H1 (cell line): ENCODE measurements at regions not wholly inside any gene's neighbourhood (a gene's known extent, or its start where the extent isn't known, plus 50 kb on each side); places are given as distances from the start of the nearest gene placed in this dataset.

Experiments used
- CTCF ChIA-PET: fragments of 300-600 bp; sonication (Branson Sonifier 250); formaldehyde crosslinking; loops from one replicate; lab custom pipeline; 2021; ENCODE audit not compliant: partially characterized antibody; lab: Charles Lee
- POLR2A ChIA-PET: fragments of 300-600 bp; sonication (Branson Sonifier 250); formaldehyde crosslinking; loops from one replicate; lab custom pipeline; 2021; ENCODE audit warnings: inconsistent platforms; ENCODE audit not compliant: partially characterized antibody; lab: Charles Lee
- DNase-seq, 2 experiments: peaks; one replicate each; pipeline versions ENCODE4 v3.0.0 to v3.0.0-alpha.2; 2010 to 2022; ENCODE audit warnings: low spot score in 2 of 2, low read depth in 1 of 2, mixed read lengths in 1 of 2
- FAIRE-seq: peaks from 2 replicates; lab custom pipeline; 2011; peaks lifted over from hg19 to GRCh38; lab: Jason Lieb, UNC
- H2AFZ ChIP-seq: 2 replicates; pipeline ENCODE4 v1.8.1; 2012; ENCODE audit warnings: low read length, inconsistent platforms
- H2AK5ac ChIP-seq: 2 replicates; pipeline ENCODE4 v1.6.1; 2013; ENCODE audit warnings: low read depth, low read length
- H2BK120ac ChIP-seq: replicated peaks from 2 replicates; pipeline ENCODE3; 2013; ENCODE audit warnings: low read depth, low read length, inconsistent platforms
- H2BK12ac ChIP-seq: 2 replicates; pipeline ENCODE4 v1.6.1; 2013; ENCODE audit warnings: low read depth, low read length
- H2BK15ac ChIP-seq: 2 replicates; pipeline ENCODE4 v1.6.1; 2013; ENCODE audit warnings: low read length
- H2BK20ac ChIP-seq: 2 replicates; pipeline ENCODE4 v1.6.1; 2013; ENCODE audit warnings: low read length
- H2BK5ac ChIP-seq: 2 replicates; pipeline ENCODE4 v1.6.1; 2013; ENCODE audit warnings: low read depth, low read length
- H3K14ac ChIP-seq: 2 replicates; pipeline ENCODE4 v1.6.1; 2013; ENCODE audit warnings: inconsistent platforms; ENCODE audit not compliant: insufficient read length
- H3K18ac ChIP-seq: 2 replicates; pipeline ENCODE4 v1.6.1; 2013; ENCODE audit warnings: low read length; ENCODE audit errors: extremely low read depth
- H3K23ac ChIP-seq: 2 replicates; pipeline ENCODE4 v1.6.1; 2013; ENCODE audit warnings: inconsistent platforms; ENCODE audit not compliant: insufficient read length
- H3K23me2 ChIP-seq: 2 replicates; pipeline ENCODE4 v1.6.1; 2013; ENCODE audit warnings: low read depth, low read length
- H3K27ac ChIP-seq: 2 replicates; pipeline ENCODE4 v1.6.1; 2011; ENCODE audit warnings: low read depth, low read length, inconsistent platforms
- H3K27me3 ChIP-seq, 4 experiments: replicated peaks in 1 of 4; 1 replicate in 1 of 4; 2 replicates in 3 of 4; pipeline versions ENCODE4 v1.6.1 to v1.8.1; 2011 to 2013; ENCODE audit warnings: low read length in 3 of 4, mild to moderate bottlenecking in 3 of 4, inconsistent platforms in 2 of 4, mixed read lengths in 2 of 4, moderate library complexity in 1 of 4; ENCODE audit not compliant: control insufficient read depth in 3 of 4, insufficient read depth in 3 of 4; ENCODE audit errors: extremely low read depth in 1 of 4
- H3K36me3 ChIP-seq, 4 experiments: 2 replicates each; pipeline versions ENCODE4 v1.6.1 to v1.8.1; 2011 to 2013; ENCODE audit warnings: mild to moderate bottlenecking in 4 of 4, low read length in 3 of 4, moderate library complexity in 2 of 4, control low read depth in 1 of 4, inconsistent platforms in 1 of 4; ENCODE audit not compliant: insufficient read depth in 4 of 4, control insufficient read depth in 2 of 4
- H3K4ac ChIP-seq: replicated peaks from 2 replicates; pipeline ENCODE3; 2013; ENCODE audit warnings: low read length, low read depth, mixed read lengths, inconsistent platforms; ENCODE audit not compliant: insufficient read length
- H3K4me1 ChIP-seq, 4 experiments: replicated peaks in 1 of 4; 1 replicate in 1 of 4; 2 replicates in 3 of 4; pipeline versions ENCODE4 v1.6.1 to v1.8.1; 2011 to 2013; ENCODE audit warnings: low read length in 3 of 4, inconsistent platforms in 2 of 4, mixed read lengths in 1 of 4; ENCODE audit not compliant: insufficient read depth in 4 of 4, control insufficient read depth in 3 of 4
- H3K4me2 ChIP-seq, 2 experiments: 2 replicates each; pipeline versions ENCODE4 v1.6.1 to v1.8.1; 2011 to 2013; ENCODE audit warnings: low read depth in 2 of 2, low read length in 2 of 2, control low read depth in 1 of 2, inconsistent platforms in 1 of 2, mild to moderate bottlenecking in 1 of 2; ENCODE audit not compliant: insufficient read depth in 1 of 2
- H3K4me3 ChIP-seq, 4 experiments: fragments of 200-600, 300-600 bp in 1 of 4; sonication (generic), shearing (Covaris generic), sonication (Bioruptor Twin) in 1 of 4; 2 replicates each; pipeline versions ENCODE4 v1.5.1 to v1.8.1; 2011 to 2016; ENCODE audit warnings: low read length in 4 of 4, low read depth in 3 of 4, control low read depth in 2 of 4, inconsistent platforms in 2 of 4, mild to moderate bottlenecking in 2 of 4, mixed read lengths in 1 of 4, moderate library complexity in 1 of 4; ENCODE audit not compliant: insufficient read depth in 2 of 4; ENCODE audit errors: extremely low read depth in 1 of 4
- H3K56ac ChIP-seq: replicated peaks from 2 replicates; pipeline ENCODE3; 2013; ENCODE audit warnings: low read depth, mild to moderate bottlenecking, mixed read lengths, low read length, inconsistent platforms; ENCODE audit not compliant: insufficient read length
- H3K79me1 ChIP-seq: 2 replicates; pipeline ENCODE4 v1.6.1; 2013; ENCODE audit warnings: low read depth, low read length, control low read depth
- H3K79me2 ChIP-seq, 2 experiments: 2 replicates each; pipeline versions ENCODE4 v1.6.1 to v1.8.1; 2012 to 2013; ENCODE audit warnings: low read length in 2 of 2, mild to moderate bottlenecking in 2 of 2, inconsistent platforms in 1 of 2; ENCODE audit not compliant: insufficient read depth in 2 of 2, control insufficient read depth in 1 of 2
- H3K9ac ChIP-seq, 4 experiments: replicated peaks in 1 of 4; 1 replicate in 1 of 4; 2 replicates in 3 of 4; pipeline versions ENCODE4 v1.6.1 to v1.8.1; 2011 to 2013; ENCODE audit warnings: low read depth in 3 of 4, low read length in 3 of 4, control low read depth in 2 of 4, mild to moderate bottlenecking in 2 of 4, moderate library complexity in 2 of 4, inconsistent platforms in 1 of 4; ENCODE audit errors: extremely low read depth in 1 of 4
- H3K9me3 ChIP-seq, 2 experiments: 2 replicates each; pipeline versions ENCODE4 v1.6.1 to v1.8.1; 2012 to 2013; ENCODE audit warnings: mild to moderate bottlenecking in 2 of 2, moderate library complexity in 2 of 2, control low read depth in 1 of 2, inconsistent platforms in 1 of 2, low read depth in 1 of 2, low read length in 1 of 2, mixed read lengths in 1 of 2; ENCODE audit not compliant: insufficient read depth in 2 of 2
- H4K20me1 ChIP-seq, 2 experiments: replicated peaks in 1 of 2; 2 replicates each; pipeline versions ENCODE3 to v1.8.1; 2011 to 2013; ENCODE audit warnings: inconsistent platforms in 2 of 2, low read length in 2 of 2, mild to moderate bottlenecking in 1 of 2; ENCODE audit not compliant: insufficient read depth in 2 of 2, control insufficient read depth in 1 of 2
- H4K5ac ChIP-seq: 2 replicates; pipeline ENCODE4 v1.6.1; 2013; ENCODE audit warnings: low read length, low read depth, mixed read lengths, inconsistent platforms; ENCODE audit not compliant: insufficient read length
- H4K8ac ChIP-seq: 2 replicates; pipeline ENCODE4 v1.8.0; 2013; ENCODE audit warnings: mild to moderate bottlenecking, moderate library complexity, low read length, inconsistent platforms; ENCODE audit not compliant: insufficient read depth; ENCODE audit errors: extremely low read depth
- H4K91ac ChIP-seq: replicated peaks from 2 replicates; pipeline ENCODE3; 2013; ENCODE audit warnings: low read length, mixed read lengths, inconsistent platforms; ENCODE audit not compliant: insufficient read length
- CREB1 ChIP-seq: IDR thresholded peaks from 2 replicates; pipeline ENCODE4 v1.6.1; 2012; ENCODE audit warnings: inconsistent platforms
- GTF2F1 ChIP-seq: IDR thresholded peaks from 2 replicates; pipeline ENCODE4 v1.6.1; 2012; ENCODE audit warnings: low read depth, low read length, improper control_type of control experiment, borderline replicate concordance
- JUN ChIP-seq: IDR thresholded peaks from 2 replicates; pipeline ENCODE4 v1.6.1; 2011; ENCODE audit warnings: low read depth, mild to moderate bottlenecking, improper control_type of control experiment, low read length
- KDM1A ChIP-seq: fragments of 200-600, 300-600 bp; sonication (generic); IDR thresholded peaks from 2 replicates; pipeline ENCODE4 v1.7.1; 2016; ENCODE audit warnings: mild to moderate bottlenecking, low read length, borderline replicate concordance
- KDM5A ChIP-seq: fragments of 200-600 bp; IDR thresholded peaks from 2 replicates; pipeline ENCODE4 v1.7.1; 2012; ENCODE audit warnings: mild to moderate bottlenecking, low read length, inconsistent platforms, mixed read lengths
- RAD21 ChIP-seq, 2 experiments: IDR thresholded peaks in 1 of 2; conservative IDR thresholded peaks in 1 of 2; 2 replicates each; pipeline ENCODE4 v1.6.1; 2011; ENCODE audit warnings: low read depth in 2 of 2, low read length in 2 of 2, improper control_type of control experiment in 1 of 2, inconsistent platforms in 1 of 2, mild to moderate bottlenecking in 1 of 2, moderate library complexity in 1 of 2
- RBBP5 ChIP-seq: IDR thresholded peaks from 2 replicates; pipeline ENCODE4 v1.7.1; 2012; ENCODE audit warnings: low read depth, mild to moderate bottlenecking, inconsistent platforms, low read length, moderate library complexity, borderline replicate concordance
- RXRA ChIP-seq: IDR thresholded peaks from 2 replicates; pipeline ENCODE4 v1.6.1; 2011; ENCODE audit warnings: low read depth, mild to moderate bottlenecking, low read length, moderate library complexity; ENCODE audit not compliant: insufficient read depth
- SIRT6 ChIP-seq: IDR thresholded peaks from one replicate; pipeline ENCODE4 v1.7.1; 2012; ENCODE audit warnings: low read length, inconsistent platforms
- WGBS, 2 experiments: shearing (Covaris generic) in 1 of 2; methylation state at CpG; one replicate each; pipeline versions ENCODE4 v1.1.6 to v1.1.7; 2013 to 2015; ENCODE audit warnings: low lambda C conversion rate in 2 of 2, mixed read lengths in 2 of 2, inconsistent platforms in 1 of 2, low coverage in 1 of 2, missing lambda C conversion rate in 1 of 2; ENCODE audit not compliant: insufficient replicate concordance in 2 of 2, insufficient coverage in 1 of 2, insufficient read length in 1 of 2; ENCODE audit errors: extremely low coverage in 1 of 2, missing lambda C conversion rate in 1 of 2; 5-methylcytosine and 5-hydroxymethylcytosine counted together
- TF ChIP-seq, protein P1 (sequence below): IDR thresholded peaks from 2 replicates; pipeline ENCODE4 v1.6.1; 2012; ENCODE audit warnings: low read length, inconsistent platforms

- Histone ChIP-seq H3K27ac (no peak overlapping the region), H3K23me2 (no peaks in the 10 kb centered on the region), H3K9me3 (peaks cover 0 to 3% of the 10 kb centered on the region in 2 experiments; a peak in 1 of 4 replicates), H2BK12ac (no peak overlapping the region), H3K18ac (no peak overlapping the region), H3K14ac (no peak overlapping the region), H2BK15ac (no peak overlapping the region), H4K20me1 (no peaks in the 10 kb centered on the region), H3K9ac (no peak overlapping the region), H3K27me3 (no peaks in the 10 kb centered on the region), H4K91ac (no peak overlapping the region), H3K4me3 (no peak overlapping the region), H2BK20ac (no peak overlapping the region), H3K4me1 (no peaks in the 10 kb centered on the region), H3K79me2 (no peaks in the 10 kb centered on the region), H2AFZ (no peak overlapping the region), H3K23ac (no peak overlapping the region), H4K5ac (no peak overlapping the region), H2BK5ac (no peak overlapping the region), H2AK5ac (no peak overlapping the region), H3K4ac (no peak overlapping the region), H4K8ac (no peak overlapping the region), H3K79me1 (no peaks in the 10 kb centered on the region), H3K36me3 (no peaks in the 10 kb centered on the region), H2BK120ac (no peak overlapping the region), H3K4me2 (no peak overlapping the region), H3K56ac (no peak overlapping the region)
- 85% methylated on average over 3 of the region's 3 CpGs; no CpG with 5 or more reads in 1 of the 2 experiments for WGBS, 2 experiments
- DNase-seq (no peak), FAIRE-seq (no peak)
- POLR2A ChIA-PET: no interaction called here
- CTCF ChIA-PET: interaction anchor here (0.6 to 1.5 kb wide), 3 partner anchors 14 to 29 kb away, joined by 3 to 4 read pairs (median 3); no protein-coding TSS in a partner anchor
- TF ChIP-seq SIRT6: no peak
- TF ChIP-seq, protein P1, sequence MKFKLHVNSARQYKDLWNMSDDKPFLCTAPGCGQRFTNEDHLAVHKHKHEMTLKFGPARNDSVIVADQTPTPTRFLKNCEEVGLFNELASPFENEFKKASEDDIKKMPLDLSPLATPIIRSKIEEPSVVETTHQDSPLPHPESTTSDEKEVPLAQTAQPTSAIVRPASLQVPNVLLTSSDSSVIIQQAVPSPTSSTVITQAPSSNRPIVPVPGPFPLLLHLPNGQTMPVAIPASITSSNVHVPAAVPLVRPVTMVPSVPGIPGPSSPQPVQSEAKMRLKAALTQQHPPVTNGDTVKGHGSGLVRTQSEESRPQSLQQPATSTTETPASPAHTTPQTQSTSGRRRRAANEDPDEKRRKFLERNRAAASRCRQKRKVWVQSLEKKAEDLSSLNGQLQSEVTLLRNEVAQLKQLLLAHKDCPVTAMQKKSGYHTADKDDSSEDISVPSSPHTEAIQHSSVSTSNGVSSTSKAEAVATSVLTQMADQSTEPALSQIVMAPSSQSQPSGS: no peak
- TF ChIP-seq KDM1A: no peak
- no peak for TF ChIP-seq RXRA
- no peak for TF ChIP-seq GTF2F1
- no peak for TF ChIP-seq CREB1
- no peak for TF ChIP-seq JUN
- TF ChIP-seq RAD21 (IDR thresholded peaks at IDR 0.05 in 1 of 2, conservative IDR thresholded peaks at IDR 0.05 in 1 of 2; ENCODE audit: low read depth in 2 of 2, low read length in 2 of 2): no peak
- no peak for TF ChIP-seq RBBP5
- TF ChIP-seq KDM5A: no peak
Observed at GRCh38 chr2:199130501-199130900, 327.2 kb downstream of the SATB2 start.
